Thyroid gland (tissue), 4 donors: ENCODE measurements at regions not wholly inside any gene's neighbourhood (a gene's known extent, or its start where the extent isn't known, plus 50 kb on each side); places are given as distances from the start of the nearest gene placed in this dataset.

Source experiments
- DNase-seq, 2 donors: peaks; one replicate each; pipeline ENCODE4 v3.0.0-alpha.2; 2019
- H3K27ac ChIP-seq, 3 donors: fragments of 200-600 bp; sonication (generic); 1 replicate in 2 of 3; 2 replicates in 1 of 3; pipeline ENCODE4 v1.5.1; 2016 to 2019; ENCODE audit warnings: mild to moderate bottlenecking in 1 of 3, moderate library complexity in 1 of 3
- H3K27me3 ChIP-seq: fragments of 200-600 bp; sonication (generic); one replicate; pipeline ENCODE4 v1.5.1; 2019
- H3K36me3 ChIP-seq, 2 donors: fragments of 200-600 bp; sonication (generic); one replicate each; pipeline ENCODE4 v1.5.1; 2016 to 2019
- H3K4me1 ChIP-seq, 2 donors: fragments of 200-600 bp; sonication (generic); one replicate each; pipeline ENCODE4 v1.5.1; 2017 to 2019
- H3K4me3 ChIP-seq, 3 donors: fragments of 200-600 bp; sonication (generic); replicated peaks in 1 of 3; 1 replicate in 2 of 3; 2 replicates in 1 of 3; pipeline ENCODE4 v1.5.1; 2016; ENCODE audit warnings: mild to moderate bottlenecking in 1 of 3
- H3K9me3 ChIP-seq: fragments of 200-600 bp; sonication (generic); one replicate; pipeline ENCODE4 v1.5.1; 2017
- CTCF ChIP-seq, 6 experiments: fragments of 200-600 bp in 3 of 6; fragments of 450-650 bp in 3 of 6; sonication (generic) in 3 of 6; IDR thresholded peaks; one replicate each; pipeline ENCODE4 v1.5.1; 2016 to 2019; ENCODE audit warnings: antibody characterized with exemption in 6 of 6, mild to moderate bottlenecking in 2 of 6, inconsistent platforms in 1 of 6, moderate library complexity in 1 of 6
- POLR2A ChIP-seq, 2 donors: fragments of 450-650 bp; IDR thresholded peaks; one replicate each; pipeline ENCODE4 v1.6.1; 2017; ENCODE audit warnings: antibody characterized with exemption in 2 of 2, mild to moderate bottlenecking in 2 of 2, moderate library complexity in 1 of 2
- WGBS, 2 donors: methylation state at CpG; one replicate each; pipeline ENCODE4 v1.1.5; 2017; 5-methylcytosine and 5-hydroxymethylcytosine counted together
- intact Hi-C: fragments of 100-400 bp; cut with DNase I; formaldehyde crosslinking; loops from one replicate; pipeline ENCODE4 v1.15.1; 2023

DNA sequence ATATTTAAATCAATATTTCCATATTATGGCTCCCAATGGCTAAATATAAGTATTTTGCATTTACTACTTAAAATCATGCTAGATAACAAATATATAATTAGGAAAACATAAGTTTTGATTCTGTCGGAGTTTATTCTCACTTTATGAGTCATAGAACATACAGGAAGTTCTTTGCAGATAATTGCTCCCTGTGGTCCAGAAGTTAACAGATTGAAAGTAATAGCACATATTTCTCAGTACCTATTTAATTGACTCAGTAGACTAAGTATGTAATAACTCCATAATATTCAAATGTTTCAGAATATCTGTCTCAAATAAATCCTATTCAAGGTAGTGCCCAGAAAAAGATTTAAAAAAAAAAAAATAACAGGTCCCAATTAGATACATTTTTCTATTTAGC lies 806.0 kb upstream of the ATXN7L3B start:
- H3K4me3 ChIP-seq: no peak overlapping the region
- DNase-seq: no peak
- no peaks in the 10 kb centered on the region for H3K9me3 ChIP-seq
- no peaks in the 10 kb centered on the region for H3K36me3 ChIP-seq
- intact Hi-C loops: no loop called here
- no peak for TF ChIP-seq POLR2A (IDR thresholded peaks at IDR 0.05)
- TF ChIP-seq CTCF (IDR thresholded peaks at IDR 0.05): no peak
- 62 to 72% methylated on average over 1 of the region's 1 CpG for WGBS, 2 donors
- H3K27me3 ChIP-seq: no peaks in the 10 kb centered on the region
- H3K4me1 ChIP-seq: no peaks in the 10 kb centered on the region
- H3K27ac ChIP-seq: no peak overlapping the region

DNA sequence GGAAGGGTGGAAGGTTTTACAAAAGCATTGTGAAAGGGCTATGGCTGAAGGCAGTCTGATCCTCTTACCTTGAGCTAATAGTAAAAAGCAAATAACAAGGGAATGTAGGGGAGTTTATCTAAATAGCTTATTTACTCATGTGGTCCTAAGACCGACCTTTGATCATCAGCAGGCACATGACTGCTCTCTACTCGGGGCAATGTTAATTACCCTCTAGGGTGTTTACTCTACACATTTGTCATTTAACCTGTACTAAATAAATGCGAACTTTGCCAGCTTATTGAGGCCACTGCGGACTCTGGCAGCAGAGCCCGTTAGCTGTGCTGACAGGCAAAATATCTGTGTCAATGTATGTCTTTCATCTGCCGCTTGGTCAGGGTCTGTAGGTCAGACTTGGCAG lies 768.3 kb upstream of the ATXN7L3B start:
- TF ChIP-seq POLR2A (IDR thresholded peaks at IDR 0.05) (no peak), CTCF (IDR thresholded peaks at IDR 0.05) (no peak)
- intact Hi-C loops: no loop called here
- no peak overlapping the region for H3K4me3 ChIP-seq
- H3K27me3 ChIP-seq: no peaks in the 10 kb centered on the region
- WGBS, 2 donors: 54 to 68% methylated on average over 6 of the region's 6 CpGs
- no peaks in the 10 kb centered on the region for H3K4me1 ChIP-seq
- H3K36me3 ChIP-seq: no peaks in the 10 kb centered on the region
- H3K9me3 ChIP-seq: no peaks in the 10 kb centered on the region
- no peak for DNase-seq
- no peak overlapping the region for H3K27ac ChIP-seq

- Histone ChIP-seq H3K9me3 (no peaks in the 10 kb centered on the region), H3K27me3 (no peaks in the 10 kb centered on the region), H3K4me3 (no peak overlapping the region), H3K27ac (no peak overlapping the region), H3K36me3 (no peaks in the 10 kb centered on the region), H3K4me1 (no peaks in the 10 kb centered on the region)
- no peak for DNase-seq
- intact Hi-C loops: no loop called here
- TF ChIP-seq POLR2A (IDR thresholded peaks at IDR 0.05): no peak
- TF ChIP-seq CTCF (IDR thresholded peaks at IDR 0.05): no peak
Measured at GRCh38 chr12:73798523-73798922, 739.1 kb upstream of the ATXN7L3B start.

DNA sequence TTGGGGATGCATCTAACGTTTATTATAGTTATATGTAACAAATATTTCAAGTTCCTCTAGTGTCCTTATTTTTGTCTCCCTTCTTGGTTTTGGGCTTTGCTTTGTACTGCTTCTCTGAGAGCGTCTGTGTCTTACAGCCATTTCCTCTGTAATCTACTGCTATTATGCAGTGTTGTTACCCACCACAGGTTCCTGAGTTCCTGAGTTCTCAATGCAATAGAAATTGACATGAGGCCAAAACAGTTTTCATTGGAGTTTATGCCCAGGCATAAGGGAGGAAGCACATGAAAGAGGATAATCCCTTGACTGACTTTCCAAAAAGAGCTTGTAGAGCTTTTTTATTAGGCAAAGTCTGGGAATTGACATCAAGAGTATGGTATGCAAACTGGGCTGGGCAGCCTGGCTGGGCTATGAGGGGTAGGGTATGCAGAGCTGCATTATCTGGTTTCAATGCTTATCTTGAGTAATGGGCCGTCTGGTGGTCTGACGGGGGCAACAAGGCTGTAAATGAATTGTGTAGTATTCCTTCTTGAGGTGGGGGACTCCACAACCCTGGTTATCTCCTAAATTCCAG lies 722.5 kb upstream of the ATXN7L3B start:
- intact Hi-C loops: no loop called here
- TF ChIP-seq CTCF (IDR thresholded peaks at IDR 0.05): no peak
- no peak for TF ChIP-seq POLR2A (IDR thresholded peaks at IDR 0.05)
- DNase-seq: no peak
- Histone ChIP-seq H3K36me3 (no peaks in the 10 kb centered on the region), H3K4me3 (no peak overlapping the region), H3K9me3 (no peaks in the 10 kb centered on the region), H3K27me3 (no peaks in the 10 kb centered on the region), H3K27ac (no peak overlapping the region), H3K4me1 (no peaks in the 10 kb centered on the region)
- 56 to 67% methylated on average over 4 of the region's 4 CpGs for WGBS, 2 donors

- H3K4me3 ChIP-seq: no peak overlapping the region
- no peaks in the 10 kb centered on the region for H3K36me3 ChIP-seq
- WGBS, 2 donors: 84 to 93% methylated on average over 2 of the region's 2 CpGs
- no peaks in the 10 kb centered on the region for H3K27me3 ChIP-seq
- DNase-seq: no peak
- no peaks in the 10 kb centered on the region for H3K4me1 ChIP-seq
- no peak overlapping the region for H3K27ac ChIP-seq
- intact Hi-C loops: no loop called here
- no peaks in the 10 kb centered on the region for H3K9me3 ChIP-seq
- no peak for TF ChIP-seq POLR2A (IDR thresholded peaks at IDR 0.05)
- TF ChIP-seq CTCF (IDR thresholded peaks at IDR 0.05): no peak
Measured at GRCh38 chr12:73817161-73817560, 720.5 kb upstream of the ATXN7L3B start.
